Lung (tissue), 11 donors: ENCODE measurements at regions not wholly inside any gene's neighbourhood (a gene's known extent, or its start where the extent isn't known, plus 50 kb on each side); places are given as distances from the start of the nearest gene placed in this dataset.

ENCODE experiments used
- ATAC-seq: fragments of 200-7000 bp; cut with Tn5 transposase; one replicate; pipeline ENCODE4 v1.9.1; 2020; ENCODE audit warnings: moderate number of reproducible peaks; ENCODE audit not compliant: insufficient read depth, low FRiP score
- DNase-seq, 3 donors: peaks; one replicate each; pipeline ENCODE4 v3.0.0-alpha.2; 2013 to 2017
- H3K27ac ChIP-seq, 2 donors: one replicate each; pipeline ENCODE4 v1.5.1; 2013; ENCODE audit warnings: mild to moderate bottlenecking in 2 of 2, moderate library complexity in 2 of 2, control low read depth in 1 of 2, inconsistent platforms in 1 of 2, low read depth in 1 of 2, low read length in 1 of 2
- H3K27me3 ChIP-seq, 3 donors: one replicate each; pipeline ENCODE4 v1.5.1; 2013; ENCODE audit warnings: low read length in 2 of 3; ENCODE audit not compliant: control insufficient read depth in 3 of 3, insufficient read depth in 3 of 3
- H3K36me3 ChIP-seq, 4 donors: one replicate each; pipeline ENCODE4 v1.5.1; 2013; ENCODE audit warnings: low read length in 4 of 4, mild to moderate bottlenecking in 1 of 4, moderate library complexity in 1 of 4; ENCODE audit not compliant: control insufficient read depth in 4 of 4, insufficient read depth in 4 of 4
- H3K4me1 ChIP-seq, 5 donors: one replicate each; pipeline ENCODE4 v1.5.1; 2013; ENCODE audit warnings: low read length in 5 of 5, mild to moderate bottlenecking in 2 of 5, moderate library complexity in 1 of 5; ENCODE audit not compliant: control insufficient read depth in 5 of 5, insufficient read depth in 5 of 5
- H3K4me3 ChIP-seq: one replicate; pipeline ENCODE4 v1.5.1; 2013; ENCODE audit warnings: mild to moderate bottlenecking, control low read depth, moderate library complexity
- H3K9ac ChIP-seq, 2 donors: one replicate each; pipeline ENCODE4 v1.5.1; 2013; ENCODE audit warnings: low read length in 2 of 2, control low read depth in 1 of 2; ENCODE audit not compliant: insufficient read depth in 1 of 2
- H3K9me3 ChIP-seq, 4 donors: one replicate each; pipeline ENCODE4 v1.5.1; 2013; ENCODE audit warnings: low read length in 3 of 4, mild to moderate bottlenecking in 1 of 4, moderate library complexity in 1 of 4; ENCODE audit not compliant: control insufficient read depth in 4 of 4, insufficient read depth in 3 of 4
- WGBS, 2 donors: extraction: QIAGEN DNeasy Blood & Tissue Kit; methylation state at CpG; one replicate each; pipeline ENCODE4 v1.1.7; 2013; 5-methylcytosine and 5-hydroxymethylcytosine counted together
- TF ChIP-seq, protein P1 (sequence below): IDR thresholded peaks from 2 replicates; pipeline ENCODE4 v1.5.1; 2012; ENCODE audit warnings: mild to moderate bottlenecking; ENCODE audit errors: control extremely low read depth, extremely low read depth
- donor health status: control.
- donor health status: control.
- donor health status: Bipolar disorder and iron deficiency.
- donor health status: healthy.
- donor health status: DM: yes; HTN: yes; CAD: no.

DNA sequence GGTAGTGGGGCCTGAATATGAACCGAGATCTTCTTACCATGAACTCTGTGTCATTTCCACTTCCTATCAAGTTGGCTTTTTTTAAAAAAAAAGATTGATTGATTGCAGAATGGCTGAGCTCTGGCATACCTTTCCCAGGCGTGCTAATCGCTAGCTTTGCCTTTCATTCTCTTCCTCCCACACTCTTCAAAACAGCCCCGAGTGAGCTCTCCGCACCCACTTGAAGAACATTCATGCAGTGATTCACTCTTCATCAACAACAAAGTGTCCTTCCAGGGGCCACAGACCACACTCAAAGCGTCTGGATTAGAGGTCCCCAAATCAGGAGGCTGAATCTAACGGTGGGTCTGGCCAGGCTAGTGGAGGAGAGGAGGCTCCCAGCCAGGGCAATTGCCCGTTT is 96.3 kb upstream of the GALNT2 start:
- H3K27me3 ChIP-seq, result peaks cover 0 to 3% (median 0%) of the 10 kb centered on the region in 3 donors
- H3K9ac ChIP-seq, result no peak overlapping the region
- ATAC-seq, result no peak
- H3K4me3 ChIP-seq, result no peak overlapping the region
- H3K4me1 ChIP-seq, result no peaks in the 10 kb centered on the region
- H3K9me3 ChIP-seq, result peaks cover 0 to 7% (median 0%) of the 10 kb centered on the region in 4 donors
- TF ChIP-seq, protein P1, sequence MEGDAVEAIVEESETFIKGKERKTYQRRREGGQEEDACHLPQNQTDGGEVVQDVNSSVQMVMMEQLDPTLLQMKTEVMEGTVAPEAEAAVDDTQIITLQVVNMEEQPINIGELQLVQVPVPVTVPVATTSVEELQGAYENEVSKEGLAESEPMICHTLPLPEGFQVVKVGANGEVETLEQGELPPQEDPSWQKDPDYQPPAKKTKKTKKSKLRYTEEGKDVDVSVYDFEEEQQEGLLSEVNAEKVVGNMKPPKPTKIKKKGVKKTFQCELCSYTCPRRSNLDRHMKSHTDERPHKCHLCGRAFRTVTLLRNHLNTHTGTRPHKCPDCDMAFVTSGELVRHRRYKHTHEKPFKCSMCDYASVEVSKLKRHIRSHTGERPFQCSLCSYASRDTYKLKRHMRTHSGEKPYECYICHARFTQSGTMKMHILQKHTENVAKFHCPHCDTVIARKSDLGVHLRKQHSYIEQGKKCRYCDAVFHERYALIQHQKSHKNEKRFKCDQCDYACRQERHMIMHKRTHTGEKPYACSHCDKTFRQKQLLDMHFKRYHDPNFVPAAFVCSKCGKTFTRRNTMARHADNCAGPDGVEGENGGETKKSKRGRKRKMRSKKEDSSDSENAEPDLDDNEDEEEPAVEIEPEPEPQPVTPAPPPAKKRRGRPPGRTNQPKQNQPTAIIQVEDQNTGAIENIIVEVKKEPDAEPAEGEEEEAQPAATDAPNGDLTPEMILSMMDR, result no peak
- H3K36me3 ChIP-seq, result no peaks in the 10 kb centered on the region
- H3K27ac ChIP-seq, result no peak overlapping the region
- 69 to 85% methylated on average over 8 of the region's 8 CpGs for WGBS, 2 donors
- no peak for DNase-seq

DNA sequence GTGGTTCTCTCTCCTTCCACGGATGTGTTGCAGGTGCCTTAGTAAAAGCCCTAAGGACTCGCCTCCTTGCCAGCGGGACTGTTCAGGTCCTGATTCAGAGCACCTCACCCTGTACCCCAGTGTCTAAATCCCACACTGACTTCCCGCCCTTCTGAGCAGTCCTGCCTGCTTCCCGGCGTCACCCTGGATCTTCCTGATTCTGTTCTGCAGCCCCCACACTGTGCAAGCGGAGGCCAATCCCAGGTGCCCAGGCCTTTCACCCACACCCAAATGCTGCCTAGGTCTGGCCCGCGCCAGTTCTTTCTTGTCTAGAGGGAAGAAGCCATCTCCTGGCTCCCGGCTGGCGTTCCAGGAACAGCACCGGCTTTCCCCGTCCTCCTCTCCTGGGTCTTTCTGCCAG is 95.9 kb upstream of the GALNT2 start:
- H3K9ac ChIP-seq, result no peak overlapping the region
- DNase-seq, result no peak

DNA sequence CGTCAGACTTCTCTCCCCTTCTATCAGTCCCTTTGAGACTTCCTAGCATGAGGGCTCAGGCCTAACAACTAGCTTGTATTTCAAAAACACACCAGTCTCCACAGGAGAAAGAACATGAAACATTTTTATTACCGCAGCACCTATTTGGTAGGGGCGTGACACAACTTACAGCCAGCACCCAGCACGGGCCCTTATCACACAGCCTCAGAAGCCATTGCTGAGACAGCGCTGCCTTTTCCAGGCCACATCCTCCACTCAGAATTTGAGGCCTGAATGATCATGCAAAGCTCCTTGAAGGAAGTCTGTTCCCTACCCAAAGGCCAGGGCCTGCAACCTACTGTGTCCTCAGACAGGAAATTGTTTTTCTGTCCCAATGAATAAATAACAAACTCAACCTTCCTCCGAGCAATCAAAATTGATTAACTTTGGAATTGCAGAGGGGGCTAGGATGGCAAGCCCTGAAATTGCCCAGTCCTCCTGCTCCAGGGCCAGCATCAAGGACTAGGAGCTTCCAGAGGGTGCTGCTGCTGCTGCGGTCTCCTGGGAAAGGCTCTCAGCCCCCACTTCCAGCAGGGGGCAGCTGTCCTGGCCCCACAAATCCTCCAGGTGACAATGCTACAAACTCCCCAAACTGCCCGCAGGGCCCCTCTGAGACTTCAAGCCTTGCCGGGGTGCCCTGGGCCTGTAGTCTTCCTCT is 94.3 kb upstream of the GALNT2 start:
- WGBS, 2 donors, result 87% methylated on average over 9 of the region's 9 CpGs
- TF ChIP-seq, protein P1, result no peak
- H3K27me3 ChIP-seq, result peaks cover 0 to 3% (median 0%) of the 10 kb centered on the region in 3 donors
- no peak overlapping the region for H3K4me3 ChIP-seq
- H3K36me3 ChIP-seq, result no peaks in the 10 kb centered on the region
- H3K9me3 ChIP-seq, result peaks cover 0 to 9% (median 1%) of the 10 kb centered on the region in 4 donors
- H3K9ac ChIP-seq, result no peak overlapping the region
- H3K4me1 ChIP-seq, result no peaks in the 10 kb centered on the region
- H3K27ac ChIP-seq, result no peak overlapping the region
- DNase-seq (no peak), ATAC-seq (no peak)

More for the DNA sequence above, 95.9 kb upstream of the GALNT2 start:
- no peak overlapping the region for H3K4me3 ChIP-seq
- peaks cover 0 to 3% (median 0%) of the 10 kb centered on the region in 3 donors for H3K27me3 ChIP-seq
- TF ChIP-seq, protein P1, result no peak
- H3K36me3 ChIP-seq, result no peaks in the 10 kb centered on the region
- WGBS, 2 donors, result 96% methylated on average over 13 of the region's 13 CpGs
- no peak overlapping the region for H3K27ac ChIP-seq
- H3K9me3 ChIP-seq, result peaks cover 0 to 9% (median 1%) of the 10 kb centered on the region in 4 donors
- ATAC-seq, result no peak
- no peaks in the 10 kb centered on the region for H3K4me1 ChIP-seq

DNA sequence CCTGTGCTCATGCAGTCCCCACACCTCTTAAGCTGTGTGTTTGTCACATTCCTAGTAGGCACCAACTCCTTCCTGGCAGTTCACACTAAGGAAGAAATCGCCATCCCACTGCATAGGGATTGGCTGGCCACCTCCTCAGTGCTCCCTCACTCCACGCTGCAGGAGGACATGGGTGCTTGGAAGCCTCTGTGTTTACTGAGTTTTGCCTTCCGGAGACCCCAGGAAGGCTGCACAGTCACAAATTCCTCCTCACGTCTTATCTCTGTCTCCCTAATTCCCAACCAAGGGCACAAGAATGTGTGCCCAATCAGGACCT is 93.8 kb upstream of the GALNT2 start:
- WGBS, 2 donors, result 80 to 92% methylated on average over 4 of the region's 4 CpGs
- Histone ChIP-seq H3K27ac (no peak overlapping the region), H3K4me1 (no peaks in the 10 kb centered on the region), H3K9me3 (peaks cover 0 to 9% (median 1%) of the 10 kb centered on the region in 4 donors), H3K36me3 (no peaks in the 10 kb centered on the region), H3K27me3 (peaks cover 0 to 3% (median 0%) of the 10 kb centered on the region in 3 donors), H3K9ac (no peak overlapping the region), H3K4me3 (no peak overlapping the region)
- no peak for DNase-seq
- no peak for ATAC-seq
- TF ChIP-seq, protein P1, result no peak
